ENCODE measurements at regions not wholly inside any gene's neighbourhood (a gene's known extent, or its start where the extent isn't known, plus 50 kb on each side); places are given as distances from the start of the nearest gene placed in this dataset.

GRCh38 chr11:121757480-121758125 is 304.8 kb upstream of the SORL1-AS1 start:
- no peak overlapping the region for H2AFZ ChIP-seq (ENCODE audit: insufficient read depth, low read depth, low read length, poor library complexity, severe bottlenecking)

GRCh38 chr11:121755906-121756305 is 303.1 kb upstream of the SORL1-AS1 start:
- H3K27me3 Mint-ChIP-seq = peaks cover 3% of the 10 kb centered on the region
- Histone ChIP-seq H3K9ac (ENCODE audit: low read length) (no peak overlapping the region), H3K79me2 (ENCODE audit: control insufficient read depth, insufficient read depth, low read length) (no peaks in the 10 kb centered on the region), H3K4me2 (replicated peaks; ENCODE audit: low read depth, low read length, poor library complexity, severe bottlenecking) (no peak overlapping the region), H3K27me3 (replicated peaks in 1 of 4; ENCODE audit: control extremely low read depth in 1 of 4, control insufficient read depth in 3 of 4, insufficient read depth in 4 of 4, low read length in 3 of 4) (no peaks in the 10 kb centered on the region), H3K36me3 (replicated peaks in 1 of 2; ENCODE audit: control extremely low read depth in 1 of 2, control insufficient read depth in 1 of 2, extremely low read depth in 1 of 2, insufficient read depth in 2 of 2, low read length in 1 of 2) (no peaks in the 10 kb centered on the region), H2AFZ (ENCODE audit: insufficient read depth, low read depth, low read length, poor library complexity, severe bottlenecking) (no peak overlapping the region), H3K4me3 (ENCODE audit: control extremely low read depth in 1 of 5, extremely low read depth in 1 of 5, insufficient read depth in 1 of 5, low read depth in 2 of 5, low read length in 4 of 5) (no peak overlapping the region), H3K4me1 (ENCODE audit: control insufficient read depth in 2 of 2, insufficient read depth in 2 of 2, low read length in 2 of 2) (no peaks in the 10 kb centered on the region), H3K27ac (ENCODE audit: low read length in 2 of 2) (no peak overlapping the region), H4K20me1 (ENCODE audit: control insufficient read depth, insufficient read depth, low read length, poor library complexity, severe bottlenecking) (no peaks in the 10 kb centered on the region), H3K9me3 (ENCODE audit: control extremely low read depth in 1 of 3, control insufficient read depth in 2 of 3, insufficient read depth in 1 of 3, low read length in 2 of 3) (no peaks in the 10 kb centered on the region)
- ATAC-seq (ENCODE audit: low read depth) (no peak), DNase-seq (no peak)
- WGBS (ENCODE audit: insufficient coverage) = 91% methylated on average over 1 of the region's 3 CpGs
- CTCF ChIA-PET = no interaction called here
- no peaks in the 10 kb centered on the region for H3K4me1 Mint-ChIP-seq
- intact Hi-C loops (cut with micrococcal nuclease) = no loop called here
- H3K4me3 Mint-ChIP-seq = no peak overlapping the region
- POLR2A ChIA-PET = no interaction called here
- TF ChIP-seq EZH2 (IDR thresholded peaks at IDR 0.05; ENCODE audit: borderline replicate concordance, insufficient read depth, low read depth, low read length, poor library complexity, severe bottlenecking) = no peak
- H3K9me3 Mint-ChIP-seq (ENCODE audit: insufficient read depth) = no peaks in the 10 kb centered on the region
- no peak overlapping the region for H3K27ac Mint-ChIP-seq

More at GRCh38 chr11:121757480-121758125, 304.8 kb upstream of the SORL1-AS1 start:
- Mint-ChIP-seq H3K4me3 (no peak overlapping the region), H3K27ac (no peak overlapping the region), H3K27me3 (no peaks in the 10 kb centered on the region), H3K9me3 (ENCODE audit: insufficient read depth) (no peaks in the 10 kb centered on the region), H3K4me1 (peaks cover 2% of the 10 kb centered on the region)
- Histone ChIP-seq H4K20me1 (ENCODE audit: control insufficient read depth, insufficient read depth, low read length, poor library complexity, severe bottlenecking) (no peaks in the 10 kb centered on the region), H3K36me3 (replicated peaks in 1 of 2; ENCODE audit: control extremely low read depth in 1 of 2, control insufficient read depth in 1 of 2, extremely low read depth in 1 of 2, insufficient read depth in 2 of 2, low read length in 1 of 2) (no peaks in the 10 kb centered on the region), H3K9me3 (ENCODE audit: control extremely low read depth in 1 of 3, control insufficient read depth in 2 of 3, insufficient read depth in 1 of 3, low read length in 2 of 3) (no peaks in the 10 kb centered on the region), H3K4me1 (ENCODE audit: control insufficient read depth in 2 of 2, insufficient read depth in 2 of 2, low read length in 2 of 2) (peaks cover 4% of the 10 kb centered on the region in 2 donors), H3K4me2 (replicated peaks; ENCODE audit: low read depth, low read length, poor library complexity, severe bottlenecking) (no peak overlapping the region), H3K4me3 (ENCODE audit: control extremely low read depth in 1 of 5, extremely low read depth in 1 of 5, insufficient read depth in 1 of 5, low read depth in 2 of 5, low read length in 4 of 5) (no peak overlapping the region), H3K27me3 (replicated peaks in 1 of 4; ENCODE audit: control extremely low read depth in 1 of 4, control insufficient read depth in 3 of 4, insufficient read depth in 4 of 4, low read length in 3 of 4) (no peaks in the 10 kb centered on the region), H3K27ac (ENCODE audit: low read length in 2 of 2) (no peak overlapping the region), H3K79me2 (ENCODE audit: control insufficient read depth, insufficient read depth, low read length) (no peaks in the 10 kb centered on the region), H3K9ac (ENCODE audit: low read length) (no peak overlapping the region)
- ChIA-PET CTCF (no interaction called here), POLR2A (no interaction called here)
- DNase-seq = no peak
- 100% methylated on average over 3 of the region's 6 CpGs for WGBS (ENCODE audit: insufficient coverage)
- intact Hi-C loops (cut with micrococcal nuclease) = no loop called here
- TF ChIP-seq, protein P1, sequence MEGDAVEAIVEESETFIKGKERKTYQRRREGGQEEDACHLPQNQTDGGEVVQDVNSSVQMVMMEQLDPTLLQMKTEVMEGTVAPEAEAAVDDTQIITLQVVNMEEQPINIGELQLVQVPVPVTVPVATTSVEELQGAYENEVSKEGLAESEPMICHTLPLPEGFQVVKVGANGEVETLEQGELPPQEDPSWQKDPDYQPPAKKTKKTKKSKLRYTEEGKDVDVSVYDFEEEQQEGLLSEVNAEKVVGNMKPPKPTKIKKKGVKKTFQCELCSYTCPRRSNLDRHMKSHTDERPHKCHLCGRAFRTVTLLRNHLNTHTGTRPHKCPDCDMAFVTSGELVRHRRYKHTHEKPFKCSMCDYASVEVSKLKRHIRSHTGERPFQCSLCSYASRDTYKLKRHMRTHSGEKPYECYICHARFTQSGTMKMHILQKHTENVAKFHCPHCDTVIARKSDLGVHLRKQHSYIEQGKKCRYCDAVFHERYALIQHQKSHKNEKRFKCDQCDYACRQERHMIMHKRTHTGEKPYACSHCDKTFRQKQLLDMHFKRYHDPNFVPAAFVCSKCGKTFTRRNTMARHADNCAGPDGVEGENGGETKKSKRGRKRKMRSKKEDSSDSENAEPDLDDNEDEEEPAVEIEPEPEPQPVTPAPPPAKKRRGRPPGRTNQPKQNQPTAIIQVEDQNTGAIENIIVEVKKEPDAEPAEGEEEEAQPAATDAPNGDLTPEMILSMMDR (IDR thresholded peaks at IDR 0.05) = no peak
- no peak for TF ChIP-seq EZH2 (IDR thresholded peaks at IDR 0.05; ENCODE audit: borderline replicate concordance, insufficient read depth, low read depth, low read length, poor library complexity, severe bottlenecking)
- ATAC-seq (ENCODE audit: low read depth) = no peak
